ENCODE measurements at regions not wholly inside any gene's neighbourhood (a gene's known extent, or its start where the extent isn't known, plus 50 kb on each side); places are given as distances from the start of the nearest gene placed in this dataset.

DNA sequence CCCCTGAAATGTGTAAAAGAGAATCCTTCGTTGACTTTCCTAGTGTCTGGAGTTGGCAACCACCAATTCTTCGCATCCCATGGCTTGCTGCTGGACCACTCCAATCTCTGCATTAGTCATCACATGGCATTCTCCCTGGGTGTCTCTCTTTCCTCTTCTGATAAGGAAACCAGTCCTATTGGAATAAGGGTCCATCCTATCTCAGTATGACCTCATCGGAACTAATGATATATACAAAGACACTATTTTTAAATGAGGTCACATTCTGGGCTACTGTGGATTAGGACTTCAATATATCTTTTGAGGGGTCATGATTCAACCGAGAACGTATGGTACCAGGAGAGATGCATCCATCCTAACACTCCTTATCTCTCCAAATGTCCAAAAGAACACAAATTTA, 259.1 kb upstream of the CPEB2 start:
- TF ChIP-seq, protein P1, sequence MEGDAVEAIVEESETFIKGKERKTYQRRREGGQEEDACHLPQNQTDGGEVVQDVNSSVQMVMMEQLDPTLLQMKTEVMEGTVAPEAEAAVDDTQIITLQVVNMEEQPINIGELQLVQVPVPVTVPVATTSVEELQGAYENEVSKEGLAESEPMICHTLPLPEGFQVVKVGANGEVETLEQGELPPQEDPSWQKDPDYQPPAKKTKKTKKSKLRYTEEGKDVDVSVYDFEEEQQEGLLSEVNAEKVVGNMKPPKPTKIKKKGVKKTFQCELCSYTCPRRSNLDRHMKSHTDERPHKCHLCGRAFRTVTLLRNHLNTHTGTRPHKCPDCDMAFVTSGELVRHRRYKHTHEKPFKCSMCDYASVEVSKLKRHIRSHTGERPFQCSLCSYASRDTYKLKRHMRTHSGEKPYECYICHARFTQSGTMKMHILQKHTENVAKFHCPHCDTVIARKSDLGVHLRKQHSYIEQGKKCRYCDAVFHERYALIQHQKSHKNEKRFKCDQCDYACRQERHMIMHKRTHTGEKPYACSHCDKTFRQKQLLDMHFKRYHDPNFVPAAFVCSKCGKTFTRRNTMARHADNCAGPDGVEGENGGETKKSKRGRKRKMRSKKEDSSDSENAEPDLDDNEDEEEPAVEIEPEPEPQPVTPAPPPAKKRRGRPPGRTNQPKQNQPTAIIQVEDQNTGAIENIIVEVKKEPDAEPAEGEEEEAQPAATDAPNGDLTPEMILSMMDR (IDR thresholded peaks at IDR 0.05; ENCODE audit: borderline replicate concordance, insufficient read depth, low read depth, low read length) = no peak
- no peak overlapping the region for H3K4me3 ChIP-seq (ENCODE audit: low read depth, low read length)

DNA sequence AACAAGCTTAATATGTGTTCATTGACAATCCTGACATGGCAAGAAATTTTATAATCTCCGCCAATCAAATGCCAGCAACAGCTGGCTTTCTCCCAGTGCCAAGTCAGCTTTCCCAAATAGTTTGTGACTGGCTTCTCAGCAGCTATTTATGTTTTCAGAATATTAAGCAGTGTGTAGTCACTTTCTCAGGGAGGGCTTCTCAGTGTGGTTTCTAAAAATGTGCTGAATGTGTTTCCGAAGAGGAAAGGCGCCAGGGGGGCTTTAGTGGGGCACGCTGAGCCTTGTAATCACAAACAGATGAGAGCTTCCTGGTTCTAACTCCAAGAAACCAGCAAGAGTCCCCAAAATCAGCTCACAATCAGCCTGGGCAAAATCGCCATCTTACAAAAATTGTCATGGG, 258.7 kb upstream of the CPEB2 start:
- TF ChIP-seq, protein P1 (IDR thresholded peaks at IDR 0.05; ENCODE audit: borderline replicate concordance, insufficient read depth, low read depth, low read length) = no peak
- no peak overlapping the region for H3K4me3 ChIP-seq (ENCODE audit: low read depth, low read length)

- no peak overlapping the region for H3K4me3 ChIP-seq (ENCODE audit: low read depth, low read length)
- TF ChIP-seq, protein P1 (IDR thresholded peaks at IDR 0.05; ENCODE audit: borderline replicate concordance, insufficient read depth, low read depth, low read length) = no peak
Observed at GRCh38 chr4:14744346-14744745, 257.9 kb upstream of the CPEB2 start.

GRCh38 chr4:14749910-14750309, 252.4 kb upstream of the CPEB2 start:
- TF ChIP-seq, protein P1 (IDR thresholded peaks at IDR 0.05; ENCODE audit: borderline replicate concordance, insufficient read depth, low read depth, low read length) = peak; percentile 55; the same call in 1 of the 2 replicates
- H3K4me3 ChIP-seq (ENCODE audit: low read depth, low read length) = no peak overlapping the region

GRCh38 chr4:14752341-14753046, 249.8 kb upstream of the CPEB2 start:
- TF ChIP-seq, protein P1 (IDR thresholded peaks at IDR 0.05; ENCODE audit: borderline replicate concordance, insufficient read depth, low read depth, low read length) = no peak
- no peak overlapping the region for H3K4me3 ChIP-seq (ENCODE audit: low read depth, low read length)

- TF ChIP-seq, protein P1 (IDR thresholded peaks at IDR 0.05; ENCODE audit: borderline replicate concordance, insufficient read depth, low read depth, low read length) = no peak
- H3K4me3 ChIP-seq (ENCODE audit: low read depth, low read length) = no peak overlapping the region
Observed at GRCh38 chr4:14767142-14767541, 235.1 kb upstream of the CPEB2 start.

DNA sequence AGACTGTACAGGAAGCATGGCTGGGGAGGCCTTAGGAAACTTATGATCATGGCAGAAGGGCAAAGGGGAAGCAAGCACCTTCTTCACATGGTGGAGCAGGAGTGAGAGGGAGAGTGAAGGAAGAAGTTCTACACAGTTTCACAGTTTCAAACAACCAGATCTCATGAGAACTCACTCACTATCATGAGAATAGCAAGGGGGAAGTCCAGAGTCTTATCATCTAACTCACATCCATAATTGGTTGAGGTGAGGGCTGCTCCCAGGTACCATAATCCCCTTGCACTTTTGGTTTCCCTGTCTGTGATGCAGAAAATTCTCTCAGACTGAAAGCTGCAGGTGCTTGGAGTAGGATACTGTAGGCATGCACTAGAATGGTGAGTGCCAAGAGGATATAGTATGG, 233.8 kb upstream of the CPEB2 start:
- no peak overlapping the region for H3K4me3 ChIP-seq (ENCODE audit: low read depth, low read length)
- TF ChIP-seq, protein P1 (IDR thresholded peaks at IDR 0.05; ENCODE audit: borderline replicate concordance, insufficient read depth, low read depth, low read length) = no peak

Data from GM12875 (cell line).